H9 (cell line): ENCODE measurements at regions not wholly inside any gene's neighbourhood (a gene's known extent, or its start where the extent isn't known, plus 50 kb on each side); places are given as distances from the start of the nearest gene placed in this dataset.

Source experiments
- DNase-seq: peaks from one replicate; pipeline ENCODE4 v3.0.0-alpha.2; 2017
- H2AFZ ChIP-seq: one replicate; pipeline ENCODE4 v1.6.1; 2013; ENCODE audit warnings: mild to moderate bottlenecking, low read length, control low read depth, moderate library complexity
- H2AK5ac ChIP-seq: 2 replicates; pipeline ENCODE4 v1.6.1; 2013; ENCODE audit warnings: low read length, control low read depth, mixed read lengths; ENCODE audit not compliant: insufficient read length
- H2BK120ac ChIP-seq: one replicate; pipeline ENCODE4 v1.6.1; 2013; ENCODE audit warnings: low read depth, mild to moderate bottlenecking, low read length, control low read depth, inconsistent platforms; ENCODE audit not compliant: poor library complexity, severe bottlenecking
- H2BK12ac ChIP-seq: 2 replicates; pipeline ENCODE4 v1.6.1; 2013; ENCODE audit warnings: low read length, control low read depth, mixed read lengths, low read depth; ENCODE audit not compliant: insufficient read length
- H2BK15ac ChIP-seq: 2 replicates; pipeline ENCODE4 v1.6.1; 2013; ENCODE audit warnings: low read depth, low read length, control low read depth
- H2BK20ac ChIP-seq: one replicate; pipeline ENCODE4 v1.6.1; 2013; ENCODE audit warnings: low read depth, mild to moderate bottlenecking, low read length, control low read depth, inconsistent platforms; ENCODE audit not compliant: poor library complexity, severe bottlenecking
- H2BK5ac ChIP-seq: 2 replicates; pipeline ENCODE4 v1.6.1; 2013; ENCODE audit warnings: low read length, control low read depth, mixed read lengths; ENCODE audit not compliant: insufficient read length
- H3K14ac ChIP-seq: 2 replicates; pipeline ENCODE4 v1.6.1; 2013; ENCODE audit warnings: low read length, control low read depth; ENCODE audit not compliant: insufficient read depth
- H3K18ac ChIP-seq: 2 replicates; pipeline ENCODE4 v1.6.1; 2013; ENCODE audit warnings: low read depth, mild to moderate bottlenecking, mixed read lengths, low read length, control low read depth; ENCODE audit not compliant: insufficient read length
- H3K23ac ChIP-seq: 2 replicates; pipeline ENCODE4 v1.6.1; 2013; ENCODE audit warnings: low read length, control low read depth, mixed read lengths, low read depth; ENCODE audit not compliant: insufficient read length
- H3K23me2 ChIP-seq: 2 replicates; pipeline ENCODE4 v1.6.1; 2013; ENCODE audit warnings: low read depth, mild to moderate bottlenecking, mixed read lengths, low read length, control low read depth; ENCODE audit not compliant: insufficient read length, poor library complexity, severe bottlenecking
- H3K27ac ChIP-seq: 2 replicates; pipeline ENCODE4 v1.5.1; 2013; ENCODE audit warnings: low read length, control low read depth, mixed read lengths, low read depth; ENCODE audit not compliant: insufficient read length
- H3K27me3 ChIP-seq: 2 replicates; pipeline ENCODE4 v1.6.1; 2013; ENCODE audit warnings: low read length, control low read depth, inconsistent platforms; ENCODE audit not compliant: insufficient read depth
- H3K4ac ChIP-seq: 2 replicates; pipeline ENCODE4 v1.6.1; 2013; ENCODE audit warnings: low read depth, mild to moderate bottlenecking, control low read depth, inconsistent platforms, low read length, moderate library complexity
- H3K4me1 ChIP-seq: 2 replicates; pipeline ENCODE4 v1.6.1; 2013; ENCODE audit warnings: low read length, control low read depth, inconsistent platforms; ENCODE audit not compliant: insufficient read depth
- H3K4me2 ChIP-seq: 2 replicates; pipeline ENCODE4 v1.6.1; 2013; ENCODE audit warnings: low read length, control low read depth, mixed read lengths; ENCODE audit not compliant: insufficient read length, insufficient read depth
- H3K56ac ChIP-seq: 2 replicates; pipeline ENCODE4 v1.6.1; 2013; ENCODE audit warnings: low read depth, mild to moderate bottlenecking, mixed read lengths, low read length, control low read depth; ENCODE audit not compliant: insufficient read length
- H3K79me1 ChIP-seq: 2 replicates; pipeline ENCODE4 v1.6.1; 2013; ENCODE audit warnings: low read depth, mild to moderate bottlenecking, moderate library complexity, low read length, control low read depth, inconsistent platforms; ENCODE audit not compliant: insufficient read depth, poor library complexity, severe bottlenecking
- H3K79me2 ChIP-seq: 2 replicates; pipeline ENCODE4 v1.6.1; 2013; ENCODE audit warnings: low read length, control low read depth, inconsistent platforms; ENCODE audit not compliant: insufficient read depth
- H3K9ac ChIP-seq: 2 replicates; pipeline ENCODE4 v1.6.1; 2013; ENCODE audit warnings: low read length, control low read depth, mixed read lengths; ENCODE audit not compliant: insufficient read length; ENCODE audit errors: extremely low read depth
- H3K9me3 ChIP-seq: one replicate; pipeline ENCODE4 v1.6.1; 2013; ENCODE audit warnings: low read depth, low read length, inconsistent platforms; ENCODE audit not compliant: control insufficient read depth
- H3T11ph ChIP-seq: one replicate; pipeline ENCODE4 v1.6.1; 2013; ENCODE audit warnings: mild to moderate bottlenecking, low read length, control low read depth, inconsistent platforms
- H4K20me1 ChIP-seq: one replicate; pipeline ENCODE4 v1.6.1; 2013; ENCODE audit not compliant: control insufficient read depth, insufficient read length, insufficient read depth
- H4K5ac ChIP-seq: 2 replicates; pipeline ENCODE4 v1.6.1; 2013; ENCODE audit warnings: low read depth, mild to moderate bottlenecking, mixed read lengths, low read length, control low read depth; ENCODE audit not compliant: insufficient read length
- H4K8ac ChIP-seq: replicated peaks from 2 replicates; pipeline ENCODE4 v1.6.1; 2013; ENCODE audit warnings: low read length, control low read depth, mixed read lengths, low read depth; ENCODE audit not compliant: insufficient read length
- H4K91ac ChIP-seq: 2 replicates; pipeline ENCODE4 v1.6.1; 2013; ENCODE audit warnings: low read depth, mild to moderate bottlenecking, moderate library complexity, mixed read lengths, low read length, control low read depth; ENCODE audit not compliant: insufficient read length
- H3K27ac Mint-ChIP-seq, 3 experiments: 2 replicates in 2 of 3; 3 replicates in 1 of 3; pipeline ENCODE4 v1.8.0; 2020 to 2021; ENCODE audit warnings: mixed read lengths in 3 of 3, mild to moderate bottlenecking in 1 of 3, moderate library complexity in 1 of 3
- H3K27me3 Mint-ChIP-seq: 2 replicates; pipeline ENCODE4 v1.8.0; 2021; ENCODE audit warnings: low read depth, mild to moderate bottlenecking, moderate library complexity, mixed read lengths
- H3K36me3 Mint-ChIP-seq, 3 experiments: 2 replicates in 2 of 3; 3 replicates in 1 of 3; pipeline ENCODE4 v1.8.0; 2020 to 2021; ENCODE audit warnings: low read depth in 3 of 3, mixed read lengths in 3 of 3; ENCODE audit not compliant: insufficient read depth in 1 of 3
- H3K4me1 Mint-ChIP-seq, 2 experiments: 2 replicates each; pipeline ENCODE4 v1.8.0; 2020; ENCODE audit warnings: mixed read lengths in 2 of 2
- H3K4me3 Mint-ChIP-seq, 2 experiments: 2 replicates in 1 of 2; 3 replicates in 1 of 2; pipeline ENCODE4 v1.8.0; 2020 to 2021; ENCODE audit warnings: mild to moderate bottlenecking in 2 of 2, mixed read lengths in 2 of 2, moderate library complexity in 1 of 2
- H3K9me3 Mint-ChIP-seq, 2 experiments: 2 replicates in 1 of 2; 3 replicates in 1 of 2; pipeline ENCODE4 v1.8.0; 2020; ENCODE audit warnings: mild to moderate bottlenecking in 2 of 2, mixed read lengths in 2 of 2, moderate library complexity in 1 of 2
- CTCF ChIP-seq: fragments of 200-600 bp; sonication (generic); conservative IDR thresholded peaks from 3 replicates; pipeline ENCODE4 v1.8.0; 2021; ENCODE audit warnings: antibody characterized with exemption, mild to moderate bottlenecking
- WGBS: extraction: QIAGEN DNeasy Blood & Tissue Kit; methylation state at CpG from one replicate; pipeline ENCODE4 v1.1.7; 2013; ENCODE audit warnings: missing lambda C conversion rate, low lambda C conversion rate, mixed read lengths; ENCODE audit not compliant: insufficient read length; ENCODE audit errors: extremely low coverage; 5-methylcytosine and 5-hydroxymethylcytosine counted together

GRCh38 chr11:127805771-127806170 is 781.6 kb downstream of the ETS1 start:
- H4K20me1 ChIP-seq = no peaks in the 10 kb centered on the region
- Mint-ChIP-seq H3K27me3 (no peaks in the 10 kb centered on the region), H3K4me3 (no peak overlapping the region), H3K4me1 (peaks cover 9 to 10% of the 10 kb centered on the region in 2 experiments), H3K36me3 (no peaks in the 10 kb centered on the region), H3K27ac (no peak overlapping the region), H3K9me3 (no peaks in the 10 kb centered on the region)
- H3K18ac ChIP-seq = no peak overlapping the region
- no peak overlapping the region for H3K9ac ChIP-seq
- no peak overlapping the region for H4K91ac ChIP-seq
- H2BK120ac ChIP-seq = no peak overlapping the region
- no peak overlapping the region for H3K14ac ChIP-seq
- no peaks in the 10 kb centered on the region for H3K27me3 ChIP-seq
- H2BK5ac ChIP-seq = no peak overlapping the region
- no peak for DNase-seq
- no peak overlapping the region for H4K8ac ChIP-seq
- no peak overlapping the region for H2BK12ac ChIP-seq
- no peaks in the 10 kb centered on the region for H3K79me2 ChIP-seq
- H3T11ph ChIP-seq = no peak overlapping the region
- H3K4me1 ChIP-seq = no peaks in the 10 kb centered on the region; the same call in 1 of the 2 replicates
- H3K4ac ChIP-seq = no peak overlapping the region
- H3K79me1 ChIP-seq = no peaks in the 10 kb centered on the region
- no peak overlapping the region for H3K56ac ChIP-seq
- H3K27ac ChIP-seq = no peak overlapping the region
- H3K23ac ChIP-seq = no peak overlapping the region
- no peak overlapping the region for H2AK5ac ChIP-seq
- no peak overlapping the region for H2BK20ac ChIP-seq
- no peaks in the 10 kb centered on the region for H3K9me3 ChIP-seq
- no peak overlapping the region for H4K5ac ChIP-seq
- H3K4me2 ChIP-seq = no peak overlapping the region
- no peak for TF ChIP-seq CTCF
- no peak overlapping the region for H2AFZ ChIP-seq
- no peak overlapping the region for H2BK15ac ChIP-seq
- no CpG with 5 or more reads among the region's 1 CpG for WGBS
- H3K23me2 ChIP-seq = no peaks in the 10 kb centered on the region
